ENCODE measurements at regions not wholly inside any gene's neighbourhood (a gene's known extent, or its start where the extent isn't known, plus 50 kb on each side); places are given as distances from the start of the nearest gene placed in this dataset.

GRCh38 chr6:74369556-74369993, 673.6 kb downstream of the CD109 start:
- DNase-seq: no peak

GRCh38 chr6:74368746-74369145, 672.7 kb downstream of the CD109 start:
- Histone ChIP-seq H3K4me1 (ENCODE audit: insufficient read depth, low read length) (no peaks in the 10 kb centered on the region), H3K9me3 (ENCODE audit: insufficient read depth, low read length, severe bottlenecking) (no peaks in the 10 kb centered on the region), H2AFZ (ENCODE audit: low read depth, low read length) (no peak overlapping the region), H3K27me3 (ENCODE audit: insufficient read depth, low read length, poor library complexity) (no peaks in the 10 kb centered on the region), H3K9ac (ENCODE audit: low read depth, low read length) (no peak overlapping the region), H3K4me2 (ENCODE audit: insufficient read depth, low read length) (no peak overlapping the region), H3K36me3 (ENCODE audit: insufficient read depth, low read length) (no peaks in the 10 kb centered on the region), H3K27ac (ENCODE audit: low read length) (no peak overlapping the region), H3K79me2 (ENCODE audit: insufficient read depth, low read length) (no peaks in the 10 kb centered on the region), H4K20me1 (ENCODE audit: insufficient read depth, low read length) (no peaks in the 10 kb centered on the region), H3K4me3 (ENCODE audit: low read depth in 1 of 2, low read length in 2 of 2) (no peak overlapping the region)
- ATAC-seq (ENCODE audit: insufficient read depth, low read depth): no peak
- TF ChIP-seq CTCF (IDR thresholded peaks at IDR 0.05; ENCODE audit: borderline replicate concordance, extremely low read depth, low read length, poor library complexity, severe bottlenecking) (no peak), EZH2 (IDR thresholded peaks at IDR 0.05; ENCODE audit: borderline replicate concordance, low read depth, low read length, severe bottlenecking) (no peak)
- DNase-seq: no peak

More at GRCh38 chr6:74369556-74369993, 673.6 kb downstream of the CD109 start:
- no peak overlapping the region for H3K9ac ChIP-seq (ENCODE audit: low read depth, low read length)
- H3K27ac ChIP-seq (ENCODE audit: low read length): no peak overlapping the region
- no peak overlapping the region for H3K4me3 ChIP-seq (ENCODE audit: low read depth in 1 of 2, low read length in 2 of 2)
- H3K27me3 ChIP-seq (ENCODE audit: insufficient read depth, low read length, poor library complexity): no peaks in the 10 kb centered on the region
- H3K4me1 ChIP-seq (ENCODE audit: insufficient read depth, low read length): no peaks in the 10 kb centered on the region
- H3K9me3 ChIP-seq (ENCODE audit: insufficient read depth, low read length, severe bottlenecking): no peaks in the 10 kb centered on the region
- no peaks in the 10 kb centered on the region for H3K79me2 ChIP-seq (ENCODE audit: insufficient read depth, low read length)
- H4K20me1 ChIP-seq (ENCODE audit: insufficient read depth, low read length): no peaks in the 10 kb centered on the region
- no peak overlapping the region for H3K4me2 ChIP-seq (ENCODE audit: insufficient read depth, low read length)
- H3K36me3 ChIP-seq (ENCODE audit: insufficient read depth, low read length): no peaks in the 10 kb centered on the region
- ATAC-seq (ENCODE audit: insufficient read depth, low read depth): no peak
- TF ChIP-seq EZH2 (IDR thresholded peaks at IDR 0.05; ENCODE audit: borderline replicate concordance, low read depth, low read length, severe bottlenecking) (no peak), CTCF (IDR thresholded peaks at IDR 0.05; ENCODE audit: borderline replicate concordance, extremely low read depth, low read length, poor library complexity, severe bottlenecking) (no peak)
- no peak overlapping the region for H2AFZ ChIP-seq (ENCODE audit: low read depth, low read length)

- no peaks in the 10 kb centered on the region for H3K79me2 ChIP-seq (ENCODE audit: insufficient read depth, low read length)
- DNase-seq: no peak
Observed at GRCh38 chr6:74366634-74367033, 670.6 kb downstream of the CD109 start.

More at GRCh38 chr6:74366634-74367033, 670.6 kb downstream of the CD109 start:
- TF ChIP-seq CTCF (IDR thresholded peaks at IDR 0.05; ENCODE audit: borderline replicate concordance, extremely low read depth, low read length, poor library complexity, severe bottlenecking) (no peak), EZH2 (IDR thresholded peaks at IDR 0.05; ENCODE audit: borderline replicate concordance, low read depth, low read length, severe bottlenecking) (no peak)
- Histone ChIP-seq H4K20me1 (ENCODE audit: insufficient read depth, low read length) (no peaks in the 10 kb centered on the region), H3K27me3 (ENCODE audit: insufficient read depth, low read length, poor library complexity) (no peaks in the 10 kb centered on the region), H3K36me3 (ENCODE audit: insufficient read depth, low read length) (no peaks in the 10 kb centered on the region), H2AFZ (ENCODE audit: low read depth, low read length) (no peak overlapping the region), H3K27ac (ENCODE audit: low read length) (no peak overlapping the region), H3K9ac (ENCODE audit: low read depth, low read length) (no peak overlapping the region), H3K4me2 (ENCODE audit: insufficient read depth, low read length) (no peak overlapping the region), H3K4me3 (ENCODE audit: low read depth in 1 of 2, low read length in 2 of 2) (no peak overlapping the region), H3K4me1 (ENCODE audit: insufficient read depth, low read length) (no peaks in the 10 kb centered on the region), H3K9me3 (ENCODE audit: insufficient read depth, low read length, severe bottlenecking) (no peaks in the 10 kb centered on the region)
- no peak for ATAC-seq (ENCODE audit: insufficient read depth, low read depth)
